Loucy (cell line): ENCODE measurements at regions not wholly inside any gene's neighbourhood (a gene's known extent, or its start where the extent isn't known, plus 50 kb on each side); places are given as distances from the start of the nearest gene placed in this dataset.

Experiments
- H2AFZ ChIP-seq: fragments of 200-600 bp; sonication (generic); 2 replicates; pipeline ENCODE4 v1.6.0; 2016; ENCODE audit warnings: antibody characterized with exemption, mild to moderate bottlenecking, low read length, moderate library complexity
- H3F3A ChIP-seq: fragments of 200-600 bp; 2 replicates; pipeline ENCODE4 v1.6.0; 2016; ENCODE audit warnings: antibody characterized with exemption, low read depth, mild to moderate bottlenecking
- H3K27me3 ChIP-seq: fragments of 200-600 bp; sonication (generic); 2 replicates; pipeline ENCODE4 v1.6.1; 2014; ENCODE audit warnings: low read length, mild to moderate bottlenecking; ENCODE audit not compliant: insufficient read depth, poor library complexity, severe bottlenecking
- H3K36me3 ChIP-seq: fragments of 200-600 bp; sonication (generic); 2 replicates; pipeline ENCODE4 v1.6.1; 2016; ENCODE audit warnings: low read length; ENCODE audit not compliant: insufficient read depth
- H3K4me1 ChIP-seq: fragments of 200-600 bp; sonication (generic); 2 replicates; pipeline ENCODE4 v1.5.1; 2014; ENCODE audit warnings: low read length, mild to moderate bottlenecking; ENCODE audit not compliant: insufficient read depth, poor library complexity, severe bottlenecking
- H3K4me2 ChIP-seq: fragments of 200-600 bp; sonication (generic); 2 replicates; pipeline ENCODE4 v1.6.0; 2014; ENCODE audit warnings: antibody characterized with exemption, low read length, low read depth, mild to moderate bottlenecking; ENCODE audit not compliant: poor library complexity, severe bottlenecking
- H3K4me3 ChIP-seq: fragments of 200-600 bp; sonication (generic); 2 replicates; pipeline ENCODE4 v1.5.1; 2014; ENCODE audit warnings: low read length, mild to moderate bottlenecking, mixed read lengths; ENCODE audit not compliant: poor library complexity, severe bottlenecking
- H3K79me2 ChIP-seq: fragments of 200-600 bp; sonication (generic); 2 replicates; pipeline ENCODE4 v1.6.1; 2014; ENCODE audit warnings: low read length; ENCODE audit not compliant: insufficient read depth
- H3K9ac ChIP-seq: fragments of 200-600 bp; sonication (generic); 2 replicates; pipeline ENCODE4 v1.6.0; 2014; ENCODE audit warnings: mild to moderate bottlenecking, low read depth, low read length, moderate library complexity; ENCODE audit not compliant: poor library complexity, severe bottlenecking
- H3K9me2 ChIP-seq: fragments of 200-600 bp; sonication (generic); replicated peaks from 2 replicates; pipeline ENCODE4 v1.6.1; 2016; ENCODE audit warnings: low read depth, low read length, mixed read lengths
- H3K9me3 ChIP-seq: fragments of 200-600 bp; sonication (generic); 2 replicates; pipeline ENCODE4 v1.6.1; 2014; ENCODE audit warnings: mild to moderate bottlenecking, antibody characterized with exemption, low read length, low read depth; ENCODE audit not compliant: insufficient read depth
- H4K20me1 ChIP-seq: fragments of 200-600 bp; sonication (generic); 2 replicates; pipeline ENCODE4 v1.6.0; 2014; ENCODE audit warnings: antibody characterized with exemption, low read length, mild to moderate bottlenecking; ENCODE audit not compliant: insufficient read depth, poor library complexity, severe bottlenecking
- CTCF ChIP-seq: fragments of 200-600 bp; sonication (generic); conservative IDR thresholded peaks from 2 replicates; pipeline ENCODE4 v1.5.1; 2014; ENCODE audit warnings: mild to moderate bottlenecking, antibody characterized with exemption, low read length
- EZH2phosphoT487 ChIP-seq: fragments of 200-600 bp; IDR thresholded peaks from 2 replicates; pipeline ENCODE4 v1.6.1; 2018; ENCODE audit warnings: antibody characterized with exemption, mild to moderate bottlenecking, moderate library complexity, borderline replicate concordance

DNA sequence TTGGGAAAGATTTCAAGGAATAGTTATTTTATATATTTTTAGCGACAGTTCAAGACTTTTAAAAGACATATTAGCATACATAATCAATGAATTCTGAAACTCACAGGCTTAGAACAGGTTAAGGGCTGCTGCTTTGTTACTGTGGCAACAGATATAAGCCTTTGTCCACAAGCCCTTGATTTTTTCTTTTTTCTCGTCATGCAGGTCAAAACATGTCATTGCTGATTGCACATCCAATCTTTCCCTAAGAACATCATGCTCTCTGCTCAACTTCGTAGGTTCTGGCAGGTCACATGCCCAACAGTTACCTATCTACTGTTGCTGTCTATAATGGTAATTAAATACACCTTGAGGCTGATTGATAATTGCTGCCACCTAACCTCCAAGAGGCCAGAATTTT, 172.5 kb upstream of the PTPRD start:
- Histone ChIP-seq H3K9me2 (no peaks in the 10 kb centered on the region), H3K36me3 (no peaks in the 10 kb centered on the region), H3K4me3 (no peak overlapping the region), H3F3A (no peaks in the 10 kb centered on the region), H3K4me1 (no peaks in the 10 kb centered on the region), H3K79me2 (no peaks in the 10 kb centered on the region), H3K9ac (no peak overlapping the region), H2AFZ (no peak overlapping the region), H3K27me3 (no peaks in the 10 kb centered on the region), H3K9me3 (peaks cover 3% of the 10 kb centered on the region; the same call in 1 of the 2 replicates), H4K20me1 (no peaks in the 10 kb centered on the region), H3K4me2 (no peak overlapping the region)
- TF ChIP-seq CTCF (no peak), EZH2phosphoT487 (no peak)

GRCh38 chr9:10793306-10793705, 180.5 kb upstream of the PTPRD start:
- no peak overlapping the region for H3K9ac ChIP-seq
- no peaks in the 10 kb centered on the region for H4K20me1 ChIP-seq
- no peaks in the 10 kb centered on the region for H3K36me3 ChIP-seq
- H3K4me2 ChIP-seq, result no peak overlapping the region
- no peaks in the 10 kb centered on the region for H3K79me2 ChIP-seq
- H3K4me3 ChIP-seq, result no peak overlapping the region
- no peak overlapping the region for H2AFZ ChIP-seq
- H3K4me1 ChIP-seq, result no peaks in the 10 kb centered on the region
- H3K27me3 ChIP-seq, result no peaks in the 10 kb centered on the region
- TF ChIP-seq CTCF, result no peak
- no peak for TF ChIP-seq EZH2phosphoT487
- H3F3A ChIP-seq, result no peaks in the 10 kb centered on the region
- H3K9me2 ChIP-seq, result no peaks in the 10 kb centered on the region
- peaks cover 16% of the 10 kb centered on the region; the same call in 1 of the 2 replicates for H3K9me3 ChIP-seq

DNA sequence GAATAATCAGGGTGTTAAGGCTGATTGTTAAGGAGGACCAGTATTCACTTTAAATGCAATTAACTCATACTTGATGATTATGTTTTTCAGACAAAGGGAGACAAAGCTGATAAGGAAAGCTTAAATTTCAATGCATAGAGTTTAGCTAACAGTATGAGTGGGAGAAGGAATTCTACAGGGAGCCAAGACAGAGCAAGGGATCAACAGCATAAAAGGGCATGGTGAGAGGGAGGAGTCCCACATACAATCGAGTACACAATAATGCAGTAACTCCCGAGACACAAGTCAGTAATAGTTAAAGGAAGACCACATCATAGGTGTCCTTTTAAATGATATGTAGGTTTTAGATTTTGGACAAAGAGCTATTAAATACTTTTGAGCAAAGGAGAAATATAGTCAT, 191.7 kb upstream of the PTPRD start:
- 0 out of 2 replicates have a peak, but pooled peaks cover under 1% of the 10 kb centered on the region for H3K9me3 ChIP-seq
- H4K20me1 ChIP-seq, result no peaks in the 10 kb centered on the region
- H3K4me3 ChIP-seq, result no peak overlapping the region

More for the DNA sequence above, 191.7 kb upstream of the PTPRD start:
- Histone ChIP-seq H3F3A (no peaks in the 10 kb centered on the region), H3K36me3 (no peaks in the 10 kb centered on the region), H3K4me2 (peak overlapping the region; percentile 30), H3K9me2 (no peaks in the 10 kb centered on the region), H3K9ac (no peak overlapping the region), H3K79me2 (no peaks in the 10 kb centered on the region), H3K27me3 (no peaks in the 10 kb centered on the region), H2AFZ (no peak overlapping the region), H3K4me1 (peaks cover 8% of the 10 kb centered on the region)
- TF ChIP-seq EZH2phosphoT487 (no peak), CTCF (no peak)
